Upper lobe of right lung (tissue), 1 donor: ENCODE measurements at regions not wholly inside any gene's neighbourhood (a gene's known extent, or its start where the extent isn't known, plus 50 kb on each side); places are given as distances from the start of the nearest gene placed in this dataset.

ENCODE experiments used
- ATAC-seq: fragments of 200-7000 bp; cut with Tn5 transposase; one replicate; pipeline ENCODE4 v1.9.1; 2020; ENCODE audit warnings: mild to moderate bottlenecking, moderate library complexity
- DNase-seq: peaks from one replicate; pipeline ENCODE4 v3.0.0-alpha.2; 2020
- H3K27ac ChIP-seq: fragments of 200-600 bp; one replicate; pipeline ENCODE4 v1.8.0; 2022
- H3K27me3 ChIP-seq: fragments of 200-600 bp; one replicate; pipeline ENCODE4 v1.8.0; 2022; ENCODE audit warnings: mild to moderate bottlenecking
- H3K36me3 ChIP-seq: fragments of 200-600 bp; one replicate; pipeline ENCODE4 v1.8.0; 2022
- H3K4me1 ChIP-seq: fragments of 200-600 bp; one replicate; pipeline ENCODE4 v1.8.0; 2022
- H3K4me3 ChIP-seq: fragments of 200-600 bp; one replicate; pipeline ENCODE4 v1.8.0; 2022; ENCODE audit warnings: mild to moderate bottlenecking
- H3K9me3 ChIP-seq: fragments of 200-600 bp; one replicate; pipeline ENCODE4 v1.8.0; 2022
- intact Hi-C: fragments of 100-400 bp; cut with DNase I; formaldehyde crosslinking; loops from one replicate; pipeline ENCODE4 v1.11.0; 2022
- TF ChIP-seq, protein P1 (sequence below): fragments of 200-600 bp; IDR thresholded peaks from one replicate; pipeline ENCODE4 v1.8.0; 2022; ENCODE audit warnings: antibody characterized with exemption
- donor health status: DM: no; HTN: yes; CAD: no; lungs with severe emphysema.

DNA sequence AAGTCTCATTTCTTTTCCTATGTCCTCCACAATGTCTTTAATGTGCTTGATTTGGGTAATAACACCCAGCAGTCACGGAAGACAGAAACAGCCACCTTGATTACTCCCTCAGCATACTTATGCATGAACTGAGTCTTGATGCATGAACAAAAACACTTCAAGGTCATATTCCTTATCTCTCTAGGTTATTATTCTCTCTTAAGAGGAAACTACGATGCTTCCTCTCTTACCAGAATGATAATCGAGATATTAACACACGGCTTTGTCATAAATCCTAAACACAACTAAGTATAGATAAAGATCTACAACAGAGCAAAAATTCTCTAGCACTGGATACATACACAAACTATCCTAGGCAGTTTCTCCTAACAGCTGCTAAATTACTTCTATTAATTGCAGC lies 583.5 kb upstream of the ATP2B1 start:
- no peak overlapping the region for H3K27ac ChIP-seq
- intact Hi-C loops = no loop called here
- H3K4me1 ChIP-seq = peaks cover 4% of the 10 kb centered on the region
- TF ChIP-seq, protein P1, sequence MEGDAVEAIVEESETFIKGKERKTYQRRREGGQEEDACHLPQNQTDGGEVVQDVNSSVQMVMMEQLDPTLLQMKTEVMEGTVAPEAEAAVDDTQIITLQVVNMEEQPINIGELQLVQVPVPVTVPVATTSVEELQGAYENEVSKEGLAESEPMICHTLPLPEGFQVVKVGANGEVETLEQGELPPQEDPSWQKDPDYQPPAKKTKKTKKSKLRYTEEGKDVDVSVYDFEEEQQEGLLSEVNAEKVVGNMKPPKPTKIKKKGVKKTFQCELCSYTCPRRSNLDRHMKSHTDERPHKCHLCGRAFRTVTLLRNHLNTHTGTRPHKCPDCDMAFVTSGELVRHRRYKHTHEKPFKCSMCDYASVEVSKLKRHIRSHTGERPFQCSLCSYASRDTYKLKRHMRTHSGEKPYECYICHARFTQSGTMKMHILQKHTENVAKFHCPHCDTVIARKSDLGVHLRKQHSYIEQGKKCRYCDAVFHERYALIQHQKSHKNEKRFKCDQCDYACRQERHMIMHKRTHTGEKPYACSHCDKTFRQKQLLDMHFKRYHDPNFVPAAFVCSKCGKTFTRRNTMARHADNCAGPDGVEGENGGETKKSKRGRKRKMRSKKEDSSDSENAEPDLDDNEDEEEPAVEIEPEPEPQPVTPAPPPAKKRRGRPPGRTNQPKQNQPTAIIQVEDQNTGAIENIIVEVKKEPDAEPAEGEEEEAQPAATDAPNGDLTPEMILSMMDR = no peak
- no peaks in the 10 kb centered on the region for H3K36me3 ChIP-seq
- DNase-seq (no peak), ATAC-seq (no peak)
- H3K9me3 ChIP-seq = peaks cover 5% of the 10 kb centered on the region
- H3K27me3 ChIP-seq = no peaks in the 10 kb centered on the region
- no peak overlapping the region for H3K4me3 ChIP-seq

DNA sequence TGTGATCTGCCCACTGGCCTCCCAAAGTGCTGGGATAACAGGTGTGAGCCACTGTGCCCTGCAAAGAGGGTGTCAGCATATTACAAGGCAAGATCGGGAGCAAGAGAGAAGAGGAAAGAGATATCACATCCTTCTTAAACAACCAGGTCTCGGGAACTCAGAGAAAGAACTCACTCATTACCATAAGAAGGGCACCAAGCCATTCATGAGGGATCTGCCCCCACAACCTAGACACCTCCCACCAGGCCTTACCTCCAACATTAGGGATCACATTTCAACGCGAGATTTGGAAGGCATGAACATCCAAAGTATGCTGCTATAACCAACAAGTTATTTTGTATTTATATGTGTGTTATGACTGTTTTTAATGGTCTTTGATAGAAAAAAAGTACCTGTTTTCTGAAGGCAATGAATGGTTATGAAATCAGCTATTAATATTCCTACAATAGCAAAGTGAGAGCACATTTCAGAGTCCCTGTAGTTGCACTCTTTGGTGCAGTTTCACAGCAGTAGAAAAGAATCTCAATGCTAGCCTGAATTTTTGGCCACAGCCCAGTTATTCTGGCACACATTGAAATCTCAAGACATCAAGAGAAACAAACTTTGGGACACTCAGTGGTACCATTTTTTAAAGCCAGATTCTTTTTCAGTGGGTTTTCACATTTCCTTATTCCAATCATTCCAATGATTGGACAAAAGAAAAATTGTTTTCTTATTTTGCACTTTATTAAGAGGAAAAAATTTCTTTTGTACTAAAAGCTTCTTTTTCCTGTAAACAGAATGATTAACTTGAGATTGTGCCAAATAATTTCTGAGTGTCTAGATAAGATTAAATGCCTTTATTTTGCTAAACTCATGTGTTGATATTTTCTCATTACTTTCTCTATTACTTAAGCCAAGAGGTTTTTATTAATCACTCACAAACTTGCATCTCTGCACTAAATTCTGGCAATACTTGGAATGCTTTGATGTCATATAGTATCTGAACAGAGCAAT lies 582.6 kb upstream of the ATP2B1 start:
- Histone ChIP-seq H3K4me1 (peaks cover 4% of the 10 kb centered on the region), H3K27ac (no peak overlapping the region), H3K9me3 (peaks cover 5% of the 10 kb centered on the region), H3K27me3 (no peaks in the 10 kb centered on the region), H3K4me3 (no peak overlapping the region), H3K36me3 (no peaks in the 10 kb centered on the region)
- DNase-seq (no peak), ATAC-seq (no peak)
- TF ChIP-seq, protein P1 = no peak
- intact Hi-C loops = no loop called here

DNA sequence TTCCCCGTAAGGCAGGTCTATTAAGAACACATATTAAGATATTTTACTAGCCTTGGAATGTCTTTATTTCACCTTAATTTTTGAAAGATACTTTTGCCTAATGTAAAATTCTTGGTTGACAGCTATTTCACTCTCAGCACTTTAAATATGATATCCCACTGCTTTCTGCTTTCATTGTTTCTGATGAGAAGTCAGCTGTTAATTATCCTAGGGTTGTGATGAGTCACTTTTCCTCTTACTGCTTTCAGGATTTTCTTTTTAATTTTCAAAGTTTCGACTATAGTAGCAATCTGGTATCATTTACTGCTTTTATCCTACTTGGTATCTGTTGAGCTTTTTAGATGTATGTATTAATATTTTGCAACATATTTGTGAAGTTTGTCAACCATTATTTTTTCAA lies 578.9 kb upstream of the ATP2B1 start:
- Histone ChIP-seq H3K9me3 (peaks cover 5% of the 10 kb centered on the region), H3K36me3 (no peaks in the 10 kb centered on the region), H3K27ac (no peak overlapping the region), H3K4me1 (peaks cover 4% of the 10 kb centered on the region), H3K4me3 (no peak overlapping the region), H3K27me3 (no peaks in the 10 kb centered on the region)
- no peak for ATAC-seq
- no peak for DNase-seq
- intact Hi-C loops = no loop called here
- TF ChIP-seq, protein P1 = no peak

DNA sequence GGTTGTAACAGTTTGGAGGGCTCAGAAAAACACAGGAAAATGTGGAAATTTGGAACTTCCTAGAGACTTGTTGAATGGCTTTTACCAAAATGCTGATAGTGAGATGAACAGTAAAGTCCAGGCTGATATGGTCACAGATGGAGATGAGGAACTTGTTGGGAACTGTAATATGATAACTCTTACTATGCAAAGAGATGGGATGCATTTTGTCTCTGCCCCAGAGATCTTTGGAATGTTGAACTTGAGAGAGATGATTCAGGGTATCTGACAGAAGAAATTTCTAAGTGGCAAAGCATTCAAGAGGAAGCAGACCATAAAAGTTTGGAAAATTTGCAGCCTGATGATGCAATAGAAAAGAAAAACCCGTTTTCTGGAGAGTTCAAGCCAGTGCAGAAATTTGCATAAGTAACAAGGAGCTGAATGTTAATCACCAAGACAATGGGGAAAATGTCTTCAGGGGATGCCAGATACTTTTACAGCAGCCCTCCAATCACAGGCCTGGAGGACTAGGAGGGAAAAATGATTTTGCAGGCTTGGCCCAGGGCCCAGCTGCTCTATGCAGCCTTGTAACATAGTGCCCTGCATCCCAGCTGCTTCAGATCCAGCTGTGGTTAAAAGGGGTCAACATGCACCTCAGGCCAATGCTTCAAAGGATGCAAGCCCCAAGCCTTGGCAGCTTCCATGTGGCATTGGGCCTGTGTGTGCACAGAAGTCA lies 572.7 kb upstream of the ATP2B1 start:
- Histone ChIP-seq H3K36me3 (no peaks in the 10 kb centered on the region), H3K4me1 (no peaks in the 10 kb centered on the region), H3K27ac (no peak overlapping the region), H3K4me3 (no peak overlapping the region), H3K27me3 (no peaks in the 10 kb centered on the region), H3K9me3 (peaks cover 4% of the 10 kb centered on the region)
- intact Hi-C loops = no loop called here
- DNase-seq (no peak), ATAC-seq (no peak)
- TF ChIP-seq, protein P1 = no peak

DNA sequence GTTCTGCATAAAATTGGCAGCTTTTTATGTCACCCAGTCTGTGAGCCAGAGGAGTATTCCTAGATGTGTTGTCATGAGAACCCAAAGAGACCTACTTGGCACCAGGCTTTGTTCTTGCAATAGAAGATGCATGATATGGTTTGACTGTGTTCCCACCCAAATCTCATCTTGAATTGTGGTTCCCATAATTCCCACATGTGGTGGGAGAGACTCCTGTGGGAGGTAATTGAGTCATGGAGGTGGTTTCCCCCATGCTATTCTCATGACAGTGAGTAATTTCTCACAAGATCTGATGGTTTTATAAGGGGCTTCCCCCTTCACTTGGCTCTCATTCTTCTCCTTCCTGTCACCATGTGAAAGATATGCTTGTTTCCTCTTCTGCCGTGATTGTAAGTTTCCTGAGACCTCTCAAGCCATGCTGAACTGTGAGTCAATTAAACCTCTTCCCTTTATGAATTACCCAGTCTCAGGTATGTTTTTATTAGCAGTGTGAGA lies 572.0 kb upstream of the ATP2B1 start:
- H3K36me3 ChIP-seq = no peaks in the 10 kb centered on the region
- no peaks in the 10 kb centered on the region for H3K27me3 ChIP-seq
- TF ChIP-seq, protein P1 = no peak
- no peak for ATAC-seq
- no peak overlapping the region for H3K27ac ChIP-seq
- no peaks in the 10 kb centered on the region for H3K4me1 ChIP-seq
- no peak overlapping the region for H3K4me3 ChIP-seq
- peaks cover 4% of the 10 kb centered on the region for H3K9me3 ChIP-seq
- intact Hi-C loops = no loop called here
- DNase-seq = no peak
